NCI-H146 treated with DMSO at 0.1 percent for 48 hours (cell line): ENCODE measurements at regions not wholly inside any gene's neighbourhood (a gene's known extent, or its start where the extent isn't known, plus 50 kb on each side); places are given as distances from the start of the nearest gene placed in this dataset.

ENCODE experiments used
- DNase-seq: peaks from one replicate; lab custom pipeline; 2025; ENCODE audit not compliant: unreplicated experiment; lab: John Stamatoyannopoulos, UW

DNA sequence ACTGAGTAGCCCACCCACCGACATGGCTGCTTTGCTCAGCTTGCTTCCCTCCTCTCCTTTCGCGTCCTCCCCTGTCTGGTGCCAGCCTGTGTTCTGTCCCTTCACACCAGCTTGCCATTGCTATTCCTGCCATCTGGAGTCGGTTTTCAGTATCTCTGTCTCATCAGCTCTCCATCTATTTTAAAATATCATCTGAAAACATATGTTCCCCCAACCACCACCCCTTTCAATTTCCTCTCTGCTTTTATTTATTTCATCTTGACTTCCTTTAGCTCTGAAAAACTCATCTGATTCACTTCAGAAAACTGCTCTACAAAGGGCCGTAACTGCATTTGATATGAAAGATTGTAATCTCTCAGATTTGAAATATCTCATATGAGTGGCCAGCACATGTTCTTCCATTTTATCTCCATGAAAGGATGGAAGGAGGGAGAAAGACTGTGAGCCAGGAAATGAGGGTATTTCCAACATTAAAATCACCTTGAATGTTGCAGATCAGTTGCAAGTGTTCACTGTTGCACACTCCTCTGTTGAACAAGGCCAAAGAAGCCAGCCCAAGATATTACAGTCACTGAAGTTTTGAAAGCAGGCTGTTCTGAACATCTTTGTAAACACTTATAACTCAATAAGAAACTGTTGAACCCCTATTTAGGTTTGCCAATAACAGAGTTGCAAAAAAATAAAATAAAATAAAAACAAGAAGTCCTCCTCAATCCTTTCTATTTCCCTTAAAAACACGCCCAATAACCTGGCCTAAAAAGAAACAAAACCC is 202.4 kb upstream of the NEBL start:
- DNase-seq = no peak

DNA sequence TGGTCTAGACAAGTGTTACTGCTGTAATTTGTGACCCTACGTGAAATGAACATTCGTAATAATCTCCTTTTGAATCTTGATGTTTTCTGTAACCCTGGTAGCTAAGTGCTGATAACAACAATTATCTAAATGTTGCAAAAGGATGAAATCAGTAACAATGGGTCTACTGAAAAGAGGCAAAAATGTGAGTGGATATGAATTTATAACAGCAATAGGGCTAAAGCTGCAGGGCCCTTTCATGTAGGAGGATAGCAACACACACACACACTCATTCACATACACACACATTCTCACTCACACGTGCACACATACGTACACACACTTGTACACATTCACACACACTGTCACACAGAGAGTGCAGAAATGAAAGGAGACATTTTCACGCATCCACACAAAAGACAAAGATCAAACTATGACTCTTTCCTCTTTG is 200.8 kb upstream of the NEBL start:
- no peak for DNase-seq

DNA sequence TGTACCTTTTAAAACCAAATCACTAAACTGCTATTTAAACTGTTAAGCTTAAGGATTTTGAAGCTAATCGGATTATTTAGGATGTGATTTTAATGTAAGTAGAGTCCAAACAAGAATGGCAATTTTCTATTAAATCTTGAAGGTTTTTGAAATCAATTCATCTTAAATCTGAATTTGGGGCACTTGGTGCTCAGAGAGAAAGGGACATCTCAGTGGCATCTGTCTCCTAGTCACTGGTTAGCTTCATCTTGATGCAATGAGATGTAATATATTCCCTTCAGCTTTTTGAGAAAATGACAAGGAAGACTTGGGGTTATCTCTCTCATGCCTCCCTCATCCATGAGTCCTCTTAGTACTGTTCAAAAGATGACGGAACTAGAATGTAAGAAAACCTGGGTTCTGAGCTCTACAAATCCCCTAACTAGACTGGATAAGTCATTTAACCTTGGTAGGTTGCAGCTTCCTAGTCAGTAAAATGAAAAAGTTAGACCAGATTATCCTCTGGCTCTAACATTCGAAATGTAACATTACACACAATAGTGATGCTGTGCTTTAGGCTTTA is 198.5 kb upstream of the NEBL start:
- DNase-seq = no peak

DNA sequence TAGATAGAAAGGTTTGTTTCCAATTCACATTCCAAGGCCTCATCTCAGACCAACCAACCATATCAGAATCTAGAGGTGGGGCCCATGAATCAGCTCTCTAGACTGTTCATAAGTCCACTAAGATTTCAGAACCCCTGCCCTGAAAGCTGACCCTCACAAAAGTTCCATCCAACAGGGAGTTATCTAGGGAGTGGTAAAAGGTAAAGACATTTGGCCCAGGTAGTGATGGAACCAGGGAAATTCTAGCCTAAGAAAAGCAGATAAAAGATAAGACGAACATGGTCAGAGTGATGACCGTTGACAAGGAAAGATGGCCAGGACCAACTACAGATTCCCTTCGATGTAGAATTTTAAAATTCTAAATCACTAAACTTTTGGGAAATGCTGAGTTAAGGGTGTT is 198.0 kb upstream of the NEBL start:
- no peak for DNase-seq

DNA sequence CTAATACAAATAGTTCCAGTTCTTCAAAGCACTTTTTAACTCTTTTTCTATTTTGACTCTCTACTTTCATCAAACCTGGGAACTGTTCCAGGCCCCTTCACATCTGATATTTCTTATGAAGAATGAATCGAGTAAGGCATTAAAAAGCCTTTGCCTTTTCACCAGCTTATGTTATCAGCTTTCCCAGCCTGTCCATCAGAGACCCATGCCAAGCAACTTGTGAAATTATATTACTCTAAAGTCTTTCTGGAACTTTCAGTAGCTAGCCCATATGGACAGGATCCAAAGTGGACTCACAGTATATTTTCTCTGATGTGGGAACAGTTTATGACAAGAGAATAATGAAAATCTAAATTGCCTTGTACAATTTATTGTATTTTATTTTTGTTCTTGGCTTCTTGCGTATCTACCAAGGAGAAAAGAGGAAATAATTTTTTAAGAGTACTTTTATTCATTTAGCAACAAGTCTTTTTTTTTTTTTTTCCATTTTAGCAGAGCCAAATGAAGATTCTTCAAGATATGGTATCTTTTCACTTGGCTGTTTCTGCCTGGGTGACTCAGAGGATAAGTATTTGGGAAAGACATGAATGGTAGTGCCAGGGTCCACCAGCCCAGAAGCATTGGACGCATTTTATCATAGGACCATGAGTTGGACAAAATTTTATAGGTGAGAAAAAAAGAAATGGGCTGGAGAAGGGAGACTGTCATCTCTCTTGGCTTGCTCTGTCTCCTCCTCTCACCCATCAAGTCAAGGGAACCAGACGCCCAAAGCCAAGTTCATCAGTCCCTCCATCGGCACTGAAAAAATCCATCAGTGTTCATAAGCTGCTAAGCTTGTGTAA is 195.8 kb upstream of the NEBL start:
- DNase-seq = no peak

DNA sequence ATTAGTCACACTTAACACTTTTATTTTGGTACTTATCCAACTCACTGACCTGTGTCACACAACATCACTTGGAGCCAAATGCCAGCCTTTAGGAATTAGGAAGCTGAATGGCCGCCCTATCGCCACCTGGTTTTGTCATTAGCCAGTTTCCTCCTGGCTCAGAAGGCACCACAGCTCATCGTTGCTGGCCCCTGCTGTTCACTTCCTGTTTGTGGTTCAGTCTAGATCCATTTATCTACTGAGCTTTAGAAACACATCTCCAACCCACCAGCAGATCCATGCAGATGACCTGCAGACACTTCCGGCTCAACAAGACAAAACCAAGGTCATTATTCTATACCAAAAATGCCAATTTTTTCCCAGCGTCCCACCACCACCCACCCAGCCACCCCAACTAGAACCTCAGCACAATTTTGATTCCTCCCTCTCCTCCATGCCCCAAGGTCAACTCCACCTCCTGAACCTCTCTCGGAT is 193.5 kb upstream of the NEBL start:
- no peak for DNase-seq

DNA sequence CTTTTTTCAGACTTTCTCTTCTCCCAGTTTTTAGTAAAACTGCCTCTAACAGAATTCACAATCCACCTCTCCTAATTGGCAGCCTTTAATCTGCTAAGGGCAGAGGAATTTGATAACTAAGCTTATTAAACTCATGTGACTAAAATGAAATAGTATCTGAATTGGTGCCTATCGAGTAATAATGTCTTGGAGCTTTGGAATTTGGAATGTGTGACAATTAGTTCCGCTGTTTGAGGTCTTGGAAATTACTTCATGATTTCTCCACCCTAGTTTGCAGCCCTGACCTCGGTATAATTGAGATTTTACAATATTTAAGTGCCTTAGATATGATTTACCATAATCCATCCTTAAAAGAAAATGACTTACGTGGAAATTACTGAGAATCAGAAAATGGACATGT is 190.4 kb upstream of the NEBL start:
- no peak for DNase-seq

DNA sequence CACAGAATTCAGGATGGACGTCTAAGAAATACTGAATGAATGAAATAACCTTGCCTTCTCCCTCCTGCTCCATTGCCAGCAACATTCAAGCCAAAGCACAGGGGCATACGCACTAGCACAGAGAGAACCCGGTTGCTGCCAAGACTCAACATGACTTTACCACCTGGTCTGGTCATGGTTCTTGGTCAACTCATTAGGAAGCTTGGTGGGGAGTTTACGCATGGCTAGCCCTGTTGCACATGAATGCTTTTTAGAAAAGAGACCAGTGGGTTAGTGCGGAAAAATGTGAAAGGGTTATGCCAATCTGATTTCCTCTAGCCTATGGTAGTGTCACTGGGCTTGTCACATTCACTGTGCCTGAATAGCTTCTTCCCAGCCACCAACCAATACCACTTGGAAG is 187.6 kb upstream of the NEBL start:
- DNase-seq = no peak

DNA sequence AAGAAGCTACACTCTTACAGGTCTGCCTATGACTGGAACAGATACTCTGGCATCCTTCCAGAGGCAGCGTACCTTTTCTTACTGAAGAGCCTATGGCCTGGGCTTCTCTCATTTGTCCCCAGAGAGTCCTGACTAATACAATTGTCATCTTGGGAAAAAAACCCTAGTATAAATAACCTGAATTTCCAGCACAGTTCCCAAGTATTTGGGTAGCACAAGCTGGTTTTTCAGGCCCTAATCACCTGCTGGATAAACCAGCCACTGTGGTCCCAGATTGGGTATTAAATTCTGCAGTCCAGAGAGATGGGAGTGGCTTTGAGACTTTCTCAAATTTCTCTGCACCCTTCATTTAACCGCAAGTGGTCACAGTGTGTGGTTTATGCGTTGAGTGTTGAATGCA is 186.8 kb upstream of the NEBL start:
- no peak for DNase-seq

DNA sequence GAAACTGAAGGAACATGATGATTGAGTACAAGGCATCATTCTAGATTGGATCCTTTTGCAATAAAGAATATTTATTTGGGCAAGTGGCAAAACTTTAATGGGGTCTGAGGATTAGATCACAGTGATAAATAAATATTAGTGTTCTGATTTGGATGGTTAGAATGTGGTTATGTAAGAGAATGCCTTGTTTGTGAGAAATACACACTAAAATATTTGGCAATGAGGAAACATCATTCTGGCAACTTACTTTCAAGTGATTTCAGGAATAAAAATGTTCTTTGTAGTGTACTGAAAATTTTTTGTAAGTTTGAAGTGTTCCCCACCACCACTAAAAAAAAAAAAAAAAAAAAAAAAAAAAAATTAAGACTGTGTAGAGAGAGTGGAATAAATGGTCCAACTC is 185.1 kb upstream of the NEBL start:
- no peak for DNase-seq

DNA sequence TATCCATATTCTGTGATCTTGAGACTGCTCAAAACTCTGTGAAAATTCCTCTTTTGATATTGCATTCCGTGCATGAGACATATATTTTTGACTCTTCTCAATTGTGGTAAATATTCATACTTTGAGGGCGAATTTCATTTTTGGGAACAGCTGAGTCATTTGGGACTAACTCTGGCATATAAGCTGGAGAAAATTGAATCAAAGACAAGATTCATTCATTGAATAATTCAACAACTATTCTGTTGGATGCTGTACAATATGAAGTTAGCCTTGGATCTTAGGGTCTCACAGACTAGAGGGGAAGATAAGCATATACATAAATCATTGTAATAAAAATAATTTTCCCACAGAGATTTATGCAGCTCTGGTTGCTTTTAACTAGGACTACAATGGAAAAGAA is 183.2 kb upstream of the NEBL start:
- DNase-seq = no peak

DNA sequence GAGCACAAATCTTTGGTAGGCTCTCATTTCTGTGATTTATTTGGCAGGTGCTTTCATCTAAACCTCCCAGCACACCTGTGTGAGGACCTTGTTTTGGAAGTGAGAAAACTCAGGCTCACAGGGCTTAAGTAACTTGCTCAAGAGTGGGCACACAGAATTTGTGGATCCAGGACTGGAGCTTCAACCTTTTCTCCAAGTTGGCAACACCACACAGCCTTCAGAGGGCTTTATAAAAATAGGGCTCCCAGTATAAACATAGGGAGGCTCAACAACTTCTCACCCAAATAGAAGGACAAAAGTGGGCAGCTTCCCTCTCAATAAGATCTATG is 182.2 kb upstream of the NEBL start:
- no peak for DNase-seq

DNA sequence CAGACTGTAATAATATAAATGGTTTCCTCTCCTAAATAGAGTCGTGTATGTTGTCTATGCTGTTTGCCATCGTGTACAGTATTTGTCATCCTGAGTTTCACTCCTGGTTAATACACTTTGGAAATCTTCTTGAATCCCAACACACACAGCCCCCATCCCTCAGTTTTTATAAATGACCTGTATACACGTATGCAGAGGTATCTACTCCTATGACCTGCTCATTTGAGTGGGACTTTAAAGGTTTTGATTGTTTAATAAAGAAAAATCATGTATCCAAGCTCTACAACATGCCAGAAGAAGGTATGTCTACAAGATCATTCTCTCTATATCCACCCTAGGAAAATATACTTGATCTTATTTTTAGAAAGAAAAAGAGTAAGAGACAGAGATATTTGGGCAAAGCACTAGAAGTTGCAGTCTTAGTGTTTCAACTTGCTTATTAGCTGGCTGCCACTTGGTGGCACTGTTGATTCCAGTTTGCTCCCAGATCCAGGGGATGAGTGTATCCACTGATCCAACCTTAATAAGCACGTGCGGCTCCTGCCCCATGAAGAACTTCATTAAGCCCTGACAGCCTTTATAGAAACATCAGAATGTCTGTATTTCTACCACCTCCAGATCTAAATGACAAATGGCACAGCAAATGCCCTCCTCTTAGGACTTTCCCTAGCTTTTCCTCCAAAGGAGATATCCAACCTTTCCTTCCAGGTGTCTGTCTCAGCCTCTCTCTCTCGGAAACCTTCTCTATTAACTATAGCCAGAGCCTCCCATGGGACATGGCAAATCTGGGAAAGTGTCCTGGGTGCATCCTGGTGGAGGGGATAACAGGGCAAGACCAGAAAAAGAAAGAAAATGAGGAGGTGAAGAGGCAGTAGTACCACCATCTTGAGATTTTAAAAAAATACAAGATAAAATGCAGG is 181.6 kb upstream of the NEBL start:
- peak; percentile 71 for DNase-seq

DNA sequence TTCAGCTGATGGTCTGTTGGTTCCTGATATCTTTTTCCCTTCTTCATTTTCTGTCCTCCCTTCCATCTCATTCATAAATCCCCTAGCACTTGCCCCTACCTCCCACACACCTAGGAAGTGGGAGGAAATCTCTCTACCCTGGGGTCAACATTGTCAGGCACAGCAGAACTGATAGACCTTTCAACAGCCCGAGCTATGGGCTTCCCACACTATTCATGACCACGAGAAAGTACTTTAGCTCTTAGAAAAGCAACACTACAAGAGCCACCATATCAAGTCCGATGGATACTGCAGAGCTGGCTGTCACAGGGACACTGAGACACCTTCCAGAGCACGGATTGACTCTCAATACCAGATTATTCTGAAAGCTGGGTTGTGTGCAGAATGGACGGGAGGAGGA is 180.6 kb upstream of the NEBL start:
- DNase-seq = no peak

DNA sequence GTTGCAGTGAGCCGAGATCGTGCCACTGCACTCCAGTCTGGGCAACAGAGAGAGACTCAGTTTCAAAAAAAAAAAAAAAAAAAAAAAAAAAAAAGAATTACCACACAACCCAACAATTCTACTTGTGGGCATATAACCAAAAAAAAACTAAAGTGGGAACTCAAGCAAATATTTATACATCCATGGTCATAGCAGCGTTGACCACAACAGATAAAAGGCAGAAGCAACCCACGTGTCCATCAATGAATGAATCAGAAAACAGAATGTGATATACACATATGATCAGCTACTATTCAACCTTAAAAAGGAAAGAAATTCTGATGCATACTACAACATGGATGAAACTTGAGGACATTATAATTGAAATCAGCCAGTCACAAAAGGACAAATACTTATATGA is 179.3 kb upstream of the NEBL start:
- DNase-seq = no peak

DNA sequence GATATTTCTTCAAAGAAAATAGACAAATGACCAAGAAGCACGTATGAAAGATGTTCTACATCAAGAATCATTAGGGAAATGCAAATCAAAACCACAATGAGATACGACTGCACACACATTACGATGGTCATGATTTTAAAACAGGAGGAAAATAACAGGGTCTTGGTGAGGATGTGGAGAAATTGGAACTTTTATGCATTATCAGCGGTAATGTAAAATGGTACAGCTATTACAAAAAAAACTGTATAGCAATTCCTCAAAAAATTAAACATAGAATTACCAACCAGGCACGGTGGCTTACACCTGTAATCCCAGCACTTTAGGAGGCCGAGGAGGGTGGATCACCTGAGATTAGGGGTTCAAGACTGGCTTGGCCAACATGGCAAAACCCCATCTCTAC is 178.8 kb upstream of the NEBL start:
- DNase-seq = no peak

DNA sequence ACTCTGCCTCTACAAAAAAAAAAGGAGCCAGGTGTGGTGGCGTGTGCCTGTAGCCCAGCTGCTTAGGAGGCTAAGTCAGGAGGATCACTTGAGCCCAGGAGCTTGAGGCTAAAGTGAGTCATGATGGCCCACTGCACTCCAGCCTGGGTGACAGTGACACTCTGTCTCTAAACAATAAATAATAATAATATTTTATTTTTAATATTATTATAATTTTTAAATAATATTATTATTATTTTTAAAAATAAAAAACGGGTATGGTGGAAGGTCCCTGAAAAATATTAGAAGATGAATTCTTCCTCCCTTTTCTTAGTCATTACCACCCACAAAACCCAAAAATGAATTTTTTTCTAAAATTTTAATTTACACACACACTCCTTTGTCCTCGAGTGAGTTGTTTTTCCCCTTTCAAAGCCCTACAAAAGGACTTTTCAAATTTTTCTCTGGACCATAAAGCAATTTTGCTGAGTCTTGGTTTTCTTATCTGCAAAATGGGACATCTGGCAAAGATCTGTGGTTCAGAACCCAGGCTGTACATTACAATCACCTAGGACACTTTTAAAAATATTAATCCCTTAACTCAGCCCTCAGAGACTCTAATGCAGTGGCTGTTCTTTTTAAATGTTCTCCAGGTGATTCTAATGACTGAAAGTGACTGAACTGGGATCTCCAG is 174.0 kb upstream of the NEBL start:
- no peak for DNase-seq

DNA sequence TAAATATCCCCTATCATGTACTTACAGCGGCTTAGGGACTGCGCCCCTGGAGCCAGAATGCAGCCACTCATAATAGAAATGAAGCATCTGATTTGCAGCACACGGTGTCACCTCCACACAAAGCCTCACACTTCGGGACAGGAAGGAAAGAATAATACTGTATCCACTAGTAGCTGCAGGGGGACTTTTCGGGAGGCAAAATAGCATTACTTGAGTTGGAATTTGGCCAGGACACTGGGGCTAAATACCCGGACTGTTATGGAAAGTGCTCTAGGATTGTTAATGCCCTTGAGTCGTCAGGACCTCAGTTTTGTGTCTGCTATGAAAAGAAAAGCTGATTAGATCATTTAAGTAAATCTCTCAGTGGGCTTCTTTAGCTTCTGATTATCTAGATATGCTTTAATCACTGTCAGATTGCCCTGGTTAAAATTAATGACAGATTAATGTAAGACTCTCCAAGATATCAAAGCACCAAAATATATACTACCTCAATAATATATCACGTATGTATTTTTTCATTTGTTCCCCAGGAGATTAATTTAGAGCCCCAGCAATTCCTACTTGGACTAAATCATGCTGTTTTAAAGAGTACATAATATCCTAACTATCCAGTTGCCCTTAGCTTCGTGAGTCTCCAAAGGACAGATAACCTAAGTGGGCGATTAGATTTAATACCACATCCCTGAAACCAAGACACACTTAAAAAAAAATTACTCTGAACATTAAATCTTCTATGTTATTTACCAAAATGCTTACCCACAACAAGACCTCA is 173.0 kb upstream of the NEBL start:
- peak; percentile 91 for DNase-seq

DNA sequence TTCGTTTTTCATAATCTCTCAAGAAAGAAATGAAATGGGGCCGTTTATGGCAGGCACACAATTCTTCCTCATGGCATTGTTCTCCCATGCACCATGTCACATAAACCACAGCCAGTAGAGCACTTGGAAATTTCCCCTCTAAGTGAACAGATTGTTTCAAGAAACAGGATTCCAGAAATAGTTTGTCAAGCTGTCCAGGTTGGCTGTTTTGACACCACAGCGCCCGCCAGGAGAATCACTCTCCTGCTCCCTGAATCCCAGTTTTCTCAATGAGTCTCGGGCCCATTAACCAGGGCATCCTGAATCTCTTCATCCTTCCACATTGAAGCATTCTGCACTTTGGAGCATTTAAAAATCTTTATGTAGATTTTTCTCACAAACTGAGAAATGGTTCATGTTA is 172.2 kb upstream of the NEBL start:
- no peak for DNase-seq
